ENCODE measurements at regions not wholly inside any gene's neighbourhood (a gene's known extent, or its start where the extent isn't known, plus 50 kb on each side); places are given as distances from the start of the nearest gene placed in this dataset.
A peak's percentile ranks its signal among the peaks of the same experiment; 100 is the strongest.

- WGBS, 4 donors: 71 to 87% (median 74%) methylated on average over 1 of the region's 1 CpG
- H3K4me3 ChIP-seq: no peak overlapping the region
- H3K36me3 ChIP-seq: no peaks in the 10 kb centered on the region
- ATAC-seq (no peak), DNase-seq (no peak)
- peaks cover 0 to 22% (median 8%) of the 10 kb centered on the region in 12 donors for H3K4me1 ChIP-seq
- H3K27me3 ChIP-seq: no peaks in the 10 kb centered on the region
- H3K9me3 ChIP-seq: no peaks in the 10 kb centered on the region
- TF ChIP-seq POLR2A (IDR thresholded peaks at IDR 0.05) (no peak), CTCF (IDR thresholded peaks at IDR 0.05) (no peak)
- no peak overlapping the region for H3K27ac ChIP-seq
- intact Hi-C loops (cut with DNase I): no loop called here
Observed at GRCh38 chr2:12831016-12831415, 114.3 kb downstream of the TRIB2 start.

GRCh38 chr2:12834239-12834638 lies 117.5 kb downstream of the TRIB2 start:
- ATAC-seq (peak in 3 of 4 donors; percentile 62 to 79 (median 63)), DNase-seq (peak in 2 of 5 donors; percentile 42 to 55)
- H3K27me3 ChIP-seq: no peaks in the 10 kb centered on the region
- 45 to 53% (median 49%) methylated on average over 3 of the region's 3 CpGs for WGBS, 4 donors
- no peaks in the 10 kb centered on the region for H3K36me3 ChIP-seq
- H3K4me1 ChIP-seq: peaks cover 0 to 24% (median 8%) of the 10 kb centered on the region in 12 donors
- TF ChIP-seq POLR2A (IDR thresholded peaks at IDR 0.05): no peak
- no peak for TF ChIP-seq CTCF (IDR thresholded peaks at IDR 0.05)
- no peak overlapping the region for H3K4me3 ChIP-seq
- no peaks in the 10 kb centered on the region for H3K9me3 ChIP-seq
- intact Hi-C loops (cut with DNase I): no loop called here
- peak overlapping the region in 10 of 12 donors; percentile 21 to 73 (median 54) for H3K27ac ChIP-seq

GRCh38 chr2:12835733-12836132 lies 119.0 kb downstream of the TRIB2 start:
- no peaks in the 10 kb centered on the region for H3K27me3 ChIP-seq
- H3K36me3 ChIP-seq: no peaks in the 10 kb centered on the region
- H3K4me1 ChIP-seq: peaks cover 0 to 24% (median 8%) of the 10 kb centered on the region in 12 donors
- intact Hi-C loops (cut with DNase I): loop anchor here in 1 of 10 donors (5.0 kb wide), 1 partner anchor 47 kb away; no protein-coding TSS in a partner anchor
- no peak overlapping the region for H3K4me3 ChIP-seq
- no peaks in the 10 kb centered on the region for H3K9me3 ChIP-seq
- TF ChIP-seq POLR2A (IDR thresholded peaks at IDR 0.05): no peak
- no peak for TF ChIP-seq CTCF (IDR thresholded peaks at IDR 0.05)
- ATAC-seq: peak; percentile 64 to 85 (median 76)
- DNase-seq: peak in 1 of 5 donors; percentile 39
- H3K27ac ChIP-seq: peak overlapping the region in 7 of 12 donors; percentile 24 to 65 (median 49)
- WGBS, 4 donors: 16 to 27% (median 25%) methylated on average over 4 of the region's 4 CpGs

- H3K36me3 ChIP-seq: no peaks in the 10 kb centered on the region
- no peaks in the 10 kb centered on the region for H3K9me3 ChIP-seq
- ATAC-seq: no peak
- H3K4me3 ChIP-seq: no peak overlapping the region
- TF ChIP-seq CTCF (IDR thresholded peaks at IDR 0.05): no peak
- no peak for TF ChIP-seq POLR2A (IDR thresholded peaks at IDR 0.05)
- DNase-seq: no peak
- WGBS, 4 donors: 96 to 98% (median 97%) methylated on average over 2 of the region's 2 CpGs
- no peaks in the 10 kb centered on the region for H3K27me3 ChIP-seq
- peaks cover 0 to 23% (median 5%) of the 10 kb centered on the region in 12 donors for H3K4me1 ChIP-seq
- H3K27ac ChIP-seq: no peak overlapping the region
- intact Hi-C loops (cut with DNase I): loop anchor here in 1 of 10 donors (5.0 kb wide), 1 partner anchor 43 kb away; no protein-coding TSS in a partner anchor
Observed at GRCh38 chr2:12839339-12839738, 122.6 kb downstream of the TRIB2 start.

All from heart left ventricle (tissue), 16 donors.